Natural killer cell treated with Interleukin-12 subunit alpha and Interleukin-12 subunit beta and Interleukin-15 and Interleukin-18, amount 100 ng/mL, for 72 hours (primary cell): ENCODE measurements at regions not wholly inside any gene's neighbourhood (a gene's known extent, or its start where the extent isn't known, plus 50 kb on each side); places are given as distances from the start of the nearest gene placed in this dataset.

Source experiments
- ATAC-seq, 2 donors: fragments of 150-1000 bp; cut with Tn5 transposase in 1 of 2; sonication (Bioruptor Pico), chemical (Tn5 transposase) in 1 of 2; 2 replicates each; pipeline ENCODE4 v1.10.0; 2021
- DNase-seq: peaks from one replicate; pipeline ENCODE4 v3.0.0; 2022; ENCODE audit warnings: low spot score
- H3K27ac Mint-ChIP-seq, 2 donors: 1 replicate in 1 of 2; 2 replicates in 1 of 2; pipeline ENCODE4 v1.8.0; 2022; ENCODE audit warnings: mixed read lengths in 2 of 2, mild to moderate bottlenecking in 1 of 2, moderate library complexity in 1 of 2
- H3K27me3 Mint-ChIP-seq, 2 donors: 1 replicate in 1 of 2; 2 replicates in 1 of 2; pipeline ENCODE4 v1.8.0; 2022; ENCODE audit warnings: mixed read lengths in 2 of 2
- H3K36me3 Mint-ChIP-seq: one replicate; pipeline ENCODE4 v1.8.0; 2022; ENCODE audit warnings: mixed read lengths
- H3K4me1 Mint-ChIP-seq, 2 donors: 1 replicate in 1 of 2; 2 replicates in 1 of 2; pipeline ENCODE4 v1.8.0; 2022; ENCODE audit warnings: low read depth in 2 of 2, mixed read lengths in 2 of 2, mild to moderate bottlenecking in 1 of 2
- H3K4me3 Mint-ChIP-seq: one replicate; pipeline ENCODE4 v1.8.0; 2022; ENCODE audit warnings: mixed read lengths
- H3K9me3 Mint-ChIP-seq: 2 replicates; pipeline ENCODE4 v1.8.0; 2022; ENCODE audit warnings: mixed read lengths

DNA sequence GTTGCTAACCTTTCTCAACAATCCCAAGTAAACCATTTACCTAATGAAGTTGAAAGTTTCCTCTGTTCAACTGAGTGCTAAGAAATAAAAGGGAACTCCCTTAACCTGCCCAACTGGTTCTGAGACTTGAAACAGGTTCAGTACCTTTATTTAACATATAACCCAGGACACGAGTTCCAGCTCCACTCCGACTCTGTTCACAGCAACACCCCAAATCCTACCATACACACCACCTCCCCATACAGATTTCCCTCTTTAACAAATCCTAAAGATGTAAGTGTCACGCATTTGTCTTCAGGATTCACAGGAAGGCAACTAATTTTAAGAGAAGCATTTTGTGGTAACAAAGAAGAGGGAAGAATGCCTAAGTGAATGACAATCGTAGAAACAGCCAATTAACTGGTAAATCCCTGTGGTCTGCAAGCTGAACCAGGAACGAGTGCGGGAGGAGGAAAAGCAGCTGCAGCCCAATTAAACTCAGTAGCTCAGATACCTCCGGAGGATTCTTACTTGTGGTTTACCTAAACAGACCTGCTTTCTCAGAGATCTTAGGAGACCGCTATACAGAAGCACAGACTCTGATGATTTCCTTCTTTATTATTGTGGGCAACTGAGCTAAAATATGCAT is 134.5 kb upstream of the MAGI3 start:
- Mint-ChIP-seq H3K36me3 (no peaks in the 10 kb centered on the region), H3K27me3 (peaks cover 34 to 58% of the 10 kb centered on the region in 2 donors), H3K27ac (no peak overlapping the region), H3K4me3 (no peak overlapping the region), H3K4me1 (no peaks in the 10 kb centered on the region), H3K9me3 (no peaks in the 10 kb centered on the region)
- ATAC-seq (no peak), DNase-seq (no peak)

GRCh38 chr1:113256348-113256729 is 134.0 kb upstream of the MAGI3 start:
- H3K9me3 Mint-ChIP-seq = no peaks in the 10 kb centered on the region
- no peak for DNase-seq
- H3K27me3 Mint-ChIP-seq = peaks cover 35 to 63% of the 10 kb centered on the region in 2 donors
- H3K4me3 Mint-ChIP-seq = no peak overlapping the region
- no peak for ATAC-seq
- H3K4me1 Mint-ChIP-seq = no peaks in the 10 kb centered on the region
- H3K27ac Mint-ChIP-seq = no peak overlapping the region
- no peaks in the 10 kb centered on the region for H3K36me3 Mint-ChIP-seq

DNA sequence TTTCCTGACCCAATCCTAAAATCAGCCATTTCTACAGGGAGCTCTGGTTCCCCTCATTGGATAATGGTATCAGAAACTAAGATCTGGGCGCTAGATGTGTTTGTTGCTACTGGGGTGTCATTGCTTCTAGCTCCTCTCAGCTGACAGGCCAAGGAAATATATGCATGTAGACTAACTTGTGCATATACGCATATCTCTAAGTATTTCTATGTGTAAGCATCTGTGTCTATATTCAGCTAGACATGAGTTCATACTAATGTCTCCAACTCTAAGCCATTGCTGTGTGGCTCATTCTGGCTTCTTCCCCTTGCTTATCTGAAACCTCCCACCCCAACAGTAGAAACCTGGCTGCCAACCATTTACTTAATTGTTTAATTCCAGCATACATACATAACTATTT is 130.3 kb upstream of the MAGI3 start:
- Mint-ChIP-seq H3K27ac (no peak overlapping the region), H3K27me3 (peaks cover 33 to 48% of the 10 kb centered on the region in 2 donors), H3K36me3 (no peaks in the 10 kb centered on the region), H3K4me3 (no peak overlapping the region), H3K4me1 (no peaks in the 10 kb centered on the region), H3K9me3 (no peaks in the 10 kb centered on the region)
- ATAC-seq (no peak), DNase-seq (no peak)

GRCh38 chr1:113265196-113265595 is 125.1 kb upstream of the MAGI3 start:
- ATAC-seq (no peak), DNase-seq (no peak)
- H3K4me3 Mint-ChIP-seq = no peak overlapping the region
- H3K4me1 Mint-ChIP-seq = no peaks in the 10 kb centered on the region
- H3K36me3 Mint-ChIP-seq = no peaks in the 10 kb centered on the region
- H3K9me3 Mint-ChIP-seq = no peaks in the 10 kb centered on the region
- H3K27ac Mint-ChIP-seq = no peak overlapping the region
- peaks cover 19 to 22% of the 10 kb centered on the region in 2 donors for H3K27me3 Mint-ChIP-seq

GRCh38 chr1:113266788-113267187 is 123.5 kb upstream of the MAGI3 start:
- no peaks in the 10 kb centered on the region for H3K4me1 Mint-ChIP-seq
- H3K27me3 Mint-ChIP-seq = peaks cover 11 to 14% of the 10 kb centered on the region in 2 donors
- no peaks in the 10 kb centered on the region for H3K9me3 Mint-ChIP-seq
- no peak for DNase-seq
- no peaks in the 10 kb centered on the region for H3K36me3 Mint-ChIP-seq
- no peak for ATAC-seq
- no peak overlapping the region for H3K27ac Mint-ChIP-seq
- no peak overlapping the region for H3K4me3 Mint-ChIP-seq

GRCh38 chr1:113269168-113269963 is 120.9 kb upstream of the MAGI3 start:
- Mint-ChIP-seq H3K4me1 (no peaks in the 10 kb centered on the region), H3K27ac (no peak overlapping the region), H3K27me3 (peaks cover 12 to 14% of the 10 kb centered on the region in 2 donors), H3K9me3 (no peaks in the 10 kb centered on the region), H3K4me3 (no peak overlapping the region), H3K36me3 (no peaks in the 10 kb centered on the region)
- ATAC-seq (no peak), DNase-seq (no peak)

- ATAC-seq (no peak), DNase-seq (no peak)
- Mint-ChIP-seq H3K4me3 (no peak overlapping the region), H3K27ac (no peak overlapping the region), H3K27me3 (peaks cover 12 to 20% of the 10 kb centered on the region in 2 donors), H3K9me3 (no peaks in the 10 kb centered on the region), H3K36me3 (no peaks in the 10 kb centered on the region), H3K4me1 (no peaks in the 10 kb centered on the region)
These were observed 119.3 kb upstream of the MAGI3 start for GRCh38 chr1:113271039-113271438.

DNA sequence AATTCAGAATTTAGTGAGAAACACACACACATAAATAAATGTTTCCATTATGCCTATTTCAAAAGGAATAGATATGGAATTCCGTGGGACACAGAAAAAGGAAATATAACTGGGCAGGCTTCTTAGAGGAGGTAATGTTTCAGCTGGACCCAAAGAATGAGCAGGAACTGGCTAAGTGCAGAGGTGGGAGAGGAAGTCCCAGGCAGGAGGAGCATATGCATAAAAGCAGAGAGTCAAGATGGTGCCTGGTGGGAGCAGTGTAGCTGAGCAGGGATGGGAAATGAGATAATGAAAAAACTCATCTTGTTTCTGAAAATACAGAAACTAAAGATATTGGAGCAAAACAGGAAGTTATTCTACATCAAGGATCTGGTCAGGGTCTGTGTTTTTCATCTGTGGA is 115.2 kb upstream of the MAGI3 start:
- H3K4me1 Mint-ChIP-seq = no peaks in the 10 kb centered on the region
- H3K9me3 Mint-ChIP-seq = no peaks in the 10 kb centered on the region
- H3K4me3 Mint-ChIP-seq = no peak overlapping the region
- DNase-seq = no peak
- peaks cover 16 to 32% of the 10 kb centered on the region in 2 donors for H3K27me3 Mint-ChIP-seq
- no peak overlapping the region for H3K27ac Mint-ChIP-seq
- no peaks in the 10 kb centered on the region for H3K36me3 Mint-ChIP-seq
- no peak for ATAC-seq

GRCh38 chr1:113275691-113276090 is 114.6 kb upstream of the MAGI3 start:
- ATAC-seq (no peak), DNase-seq (no peak)
- H3K4me1 Mint-ChIP-seq = no peaks in the 10 kb centered on the region
- H3K9me3 Mint-ChIP-seq = no peaks in the 10 kb centered on the region
- H3K27ac Mint-ChIP-seq = no peak overlapping the region
- H3K27me3 Mint-ChIP-seq = peaks cover 22 to 38% of the 10 kb centered on the region in 2 donors
- H3K36me3 Mint-ChIP-seq = no peaks in the 10 kb centered on the region
- H3K4me3 Mint-ChIP-seq = no peak overlapping the region

DNA sequence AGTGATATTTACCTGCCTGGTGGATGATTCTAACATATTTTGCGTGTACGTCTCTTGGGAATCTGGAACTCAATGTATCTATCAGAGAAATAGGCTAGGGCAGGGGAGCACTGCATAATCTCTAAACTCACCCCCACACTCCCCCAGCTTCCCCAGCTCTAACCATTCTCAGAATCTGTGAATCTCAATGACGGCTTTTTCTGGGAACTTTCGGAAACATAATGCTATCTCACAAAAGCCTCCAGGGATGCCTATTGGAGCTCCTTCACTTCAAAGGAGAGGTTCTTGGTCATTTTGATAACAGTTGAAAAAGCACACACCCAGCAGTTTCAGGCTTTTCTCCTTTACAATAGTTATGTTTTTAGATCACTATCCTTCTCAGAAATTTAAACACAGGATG is 113.8 kb upstream of the MAGI3 start:
- H3K4me1 Mint-ChIP-seq = no peaks in the 10 kb centered on the region
- ATAC-seq (no peak), DNase-seq (no peak)
- H3K27ac Mint-ChIP-seq = no peak overlapping the region
- no peaks in the 10 kb centered on the region for H3K9me3 Mint-ChIP-seq
- no peak overlapping the region for H3K4me3 Mint-ChIP-seq
- H3K27me3 Mint-ChIP-seq = peaks cover 29 to 44% of the 10 kb centered on the region in 2 donors
- no peaks in the 10 kb centered on the region for H3K36me3 Mint-ChIP-seq

- H3K27me3 Mint-ChIP-seq = peaks cover 23 to 32% of the 10 kb centered on the region in 2 donors
- DNase-seq (no peak), ATAC-seq (no peak)
- H3K4me1 Mint-ChIP-seq = no peaks in the 10 kb centered on the region
- H3K9me3 Mint-ChIP-seq = no peaks in the 10 kb centered on the region
- H3K27ac Mint-ChIP-seq = no peak overlapping the region
- H3K36me3 Mint-ChIP-seq = no peaks in the 10 kb centered on the region
- no peak overlapping the region for H3K4me3 Mint-ChIP-seq
These were observed 111.9 kb upstream of the MAGI3 start for GRCh38 chr1:113278371-113278770.

GRCh38 chr1:113278777-113279176 is 111.5 kb upstream of the MAGI3 start:
- no peaks in the 10 kb centered on the region for H3K36me3 Mint-ChIP-seq
- H3K9me3 Mint-ChIP-seq = no peaks in the 10 kb centered on the region

DNA sequence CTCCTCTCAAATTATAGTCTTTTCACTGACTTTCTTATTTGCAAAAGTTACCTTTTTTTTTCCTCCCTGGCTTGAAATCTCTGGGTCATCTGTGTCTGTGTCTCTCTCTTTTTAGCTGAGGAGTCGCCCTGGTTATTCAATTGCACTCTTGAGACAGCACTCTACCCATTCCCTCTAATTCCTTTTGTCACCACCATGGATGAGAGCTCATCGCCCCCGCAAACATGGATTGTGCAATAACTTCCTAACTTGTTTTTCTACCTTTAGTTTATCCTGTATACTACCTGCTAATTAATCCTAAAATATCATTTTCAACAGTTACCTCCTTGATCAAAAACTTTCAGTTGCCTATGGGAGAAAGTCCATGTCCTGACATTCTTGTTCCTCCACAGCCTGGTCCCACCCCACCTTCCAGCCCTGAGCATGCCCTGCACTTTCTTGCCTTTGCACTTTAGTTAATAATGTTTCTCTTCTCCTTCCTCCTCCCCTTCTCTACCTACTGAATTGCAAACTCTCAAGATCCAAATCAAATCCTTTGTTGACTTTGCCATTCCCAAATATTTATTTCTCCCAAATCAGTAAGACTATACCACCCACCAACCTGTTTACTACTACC is 110.4 kb upstream of the MAGI3 start:
- Mint-ChIP-seq H3K4me3 (no peak overlapping the region), H3K27ac (no peak overlapping the region), H3K9me3 (no peaks in the 10 kb centered on the region), H3K27me3 (peaks cover 23 to 39% of the 10 kb centered on the region in 2 donors), H3K4me1 (no peaks in the 10 kb centered on the region), H3K36me3 (no peaks in the 10 kb centered on the region)
- ATAC-seq = no peak
- no peak for DNase-seq

More at GRCh38 chr1:113278777-113279176, 111.5 kb upstream of the MAGI3 start:
- H3K4me1 Mint-ChIP-seq = no peaks in the 10 kb centered on the region
- peaks cover 23 to 36% of the 10 kb centered on the region in 2 donors for H3K27me3 Mint-ChIP-seq
- ATAC-seq (no peak), DNase-seq (no peak)
- no peak overlapping the region for H3K27ac Mint-ChIP-seq
- no peak overlapping the region for H3K4me3 Mint-ChIP-seq

DNA sequence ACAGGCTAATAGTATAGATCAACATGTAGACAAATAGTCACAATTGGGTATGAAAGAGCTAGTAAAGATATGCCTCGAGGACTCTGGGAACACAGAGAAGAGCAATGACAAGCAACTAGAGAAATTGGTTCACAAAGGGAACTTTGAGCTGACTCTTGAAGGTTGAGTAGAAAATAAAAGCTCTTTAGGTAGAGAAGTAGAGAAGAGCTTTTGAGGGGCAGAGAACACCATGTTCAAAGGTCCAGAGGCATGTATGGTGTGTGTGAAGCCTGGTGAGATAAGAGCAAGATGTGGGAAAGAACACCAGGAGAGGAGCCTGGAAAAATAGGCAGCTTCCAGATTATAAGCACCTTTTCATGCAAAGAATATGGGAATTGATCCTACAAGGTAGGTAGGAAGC is 109.7 kb upstream of the MAGI3 start:
- peaks cover 23 to 36% of the 10 kb centered on the region in 2 donors for H3K27me3 Mint-ChIP-seq
- H3K4me1 Mint-ChIP-seq = no peaks in the 10 kb centered on the region
- no peaks in the 10 kb centered on the region for H3K36me3 Mint-ChIP-seq
- H3K27ac Mint-ChIP-seq = no peak overlapping the region
- H3K4me3 Mint-ChIP-seq = no peak overlapping the region
- no peak for ATAC-seq
- H3K9me3 Mint-ChIP-seq = no peaks in the 10 kb centered on the region
- DNase-seq = no peak
